GM19467 (cell line): ENCODE measurements at regions not wholly inside any gene's neighbourhood (a gene's known extent, or its start where the extent isn't known, plus 50 kb on each side); places are given as distances from the start of the nearest gene placed in this dataset.

Experiments
- ATAC-seq: cut with Tn5 transposase; IDR thresholded peaks from one replicate; pipeline ENCODE4 v1.9.1; 2021; ENCODE audit warnings: mild to moderate bottlenecking, moderate library complexity; ENCODE audit not compliant: unreplicated experiment

DNA sequence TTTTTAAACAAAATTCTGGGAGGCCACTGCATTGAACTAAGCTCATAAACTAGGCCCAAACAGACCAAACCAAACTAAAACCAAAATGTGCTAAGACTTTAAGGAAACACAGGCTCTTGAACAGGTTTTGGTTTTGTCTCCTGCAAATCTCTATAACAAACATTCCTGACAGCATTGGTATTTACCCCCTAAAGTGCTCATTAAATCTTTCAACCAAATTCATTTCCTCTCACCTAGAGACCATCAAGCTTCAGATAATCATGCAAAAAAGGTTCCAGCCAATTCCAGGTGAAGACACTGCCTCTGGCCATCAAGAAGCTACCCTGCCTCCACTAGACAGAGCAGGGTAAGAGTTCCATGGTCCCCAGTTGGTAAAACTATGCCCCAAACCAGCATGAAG lies 951.2 kb upstream of the MIR17HG start:
- ATAC-seq: no peak

DNA sequence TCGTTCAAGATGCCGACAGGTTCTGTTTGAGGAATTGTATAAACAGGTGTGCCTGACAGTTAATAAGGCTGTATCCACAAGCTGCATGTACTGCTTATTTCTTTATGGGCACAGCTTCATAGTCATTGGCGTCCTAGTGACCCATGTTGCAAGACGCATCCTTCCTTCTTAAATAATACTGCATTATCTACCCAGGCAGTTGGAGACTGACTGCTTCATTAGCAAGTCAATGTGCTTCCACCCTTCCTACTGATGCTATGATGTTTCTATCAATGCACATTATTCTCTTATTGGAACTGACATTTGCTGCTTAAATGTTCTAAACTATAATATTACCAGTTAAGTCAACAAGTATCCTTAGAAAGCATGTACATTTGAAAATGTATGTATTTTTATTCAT lies 950.0 kb upstream of the MIR17HG start:
- ATAC-seq: no peak

DNA sequence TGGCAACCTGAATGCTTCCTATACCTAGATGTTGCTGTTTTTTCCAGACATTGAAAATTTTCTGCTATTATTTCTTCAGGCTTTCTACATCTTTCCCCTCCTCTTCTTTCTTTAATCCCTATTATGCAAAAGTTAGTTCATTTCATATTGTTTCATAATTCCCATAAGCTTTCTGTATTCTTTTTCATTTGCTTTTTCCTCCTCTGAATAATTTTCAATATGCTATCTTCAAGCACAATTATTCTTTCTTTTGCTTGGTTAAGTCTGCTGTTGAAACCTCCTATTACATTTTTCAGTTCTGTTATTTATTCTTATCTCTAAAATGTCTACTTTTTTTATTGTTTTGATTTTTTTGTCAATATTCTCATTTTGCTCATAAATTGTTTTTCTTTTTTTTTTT lies 947.1 kb upstream of the MIR17HG start:
- ATAC-seq: no peak

DNA sequence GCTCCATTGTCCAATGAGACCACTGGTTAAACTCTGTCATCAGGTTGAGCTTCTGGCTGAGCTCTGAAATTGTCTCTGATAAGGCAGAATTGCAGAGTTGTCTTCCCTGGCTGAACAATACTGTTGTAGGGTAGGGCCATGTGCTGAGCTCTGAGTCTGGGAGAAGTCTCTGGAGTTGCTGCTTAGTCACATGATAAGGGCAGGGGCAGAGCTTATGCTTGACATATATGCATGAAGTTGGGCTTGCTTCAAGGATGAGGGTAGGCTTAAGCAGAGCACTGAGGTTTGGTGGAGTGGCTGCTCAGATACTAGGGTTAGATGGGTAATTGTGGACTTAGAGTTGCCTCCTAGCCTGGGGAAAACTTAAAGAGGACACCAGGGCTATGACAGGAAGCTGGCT lies 946.3 kb upstream of the MIR17HG start:
- ATAC-seq: no peak

DNA sequence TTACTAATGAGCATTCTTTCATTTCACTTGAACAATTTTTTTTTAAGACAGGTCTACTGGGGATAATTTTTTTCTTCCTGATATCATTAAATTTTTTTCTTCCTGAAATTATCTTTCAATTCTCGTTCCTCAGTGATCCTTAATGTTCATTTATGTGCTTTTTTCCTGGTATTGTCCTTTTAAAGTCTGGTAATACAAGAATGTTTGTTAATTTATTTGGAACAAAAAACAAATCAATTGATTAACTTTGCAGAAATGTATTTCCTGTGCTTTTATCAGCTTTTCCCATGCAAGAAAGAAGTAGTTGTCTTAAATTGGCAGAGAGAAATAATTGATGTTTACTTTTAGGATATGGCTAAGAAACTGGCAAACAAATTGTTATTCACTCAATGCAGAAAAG lies 945.4 kb upstream of the MIR17HG start:
- ATAC-seq: no peak

DNA sequence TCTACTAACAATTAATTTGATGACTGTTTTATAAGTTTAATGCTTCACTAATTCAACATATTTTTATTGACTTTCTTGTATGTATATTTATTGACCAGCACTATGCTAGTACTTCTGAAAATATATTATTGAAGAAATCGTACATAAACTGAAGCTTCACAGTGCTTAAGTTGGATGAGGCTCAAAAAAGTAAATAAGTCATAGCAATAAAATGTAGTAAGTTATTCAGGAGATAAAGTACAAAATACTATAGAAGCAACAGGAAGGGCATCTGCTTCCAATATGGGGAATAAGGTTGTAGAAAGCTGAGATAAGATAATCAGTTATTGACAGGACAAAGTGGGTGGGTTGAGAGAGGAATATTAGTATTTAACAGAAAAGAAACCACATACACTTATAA lies 944.9 kb upstream of the MIR17HG start:
- ATAC-seq: no peak

DNA sequence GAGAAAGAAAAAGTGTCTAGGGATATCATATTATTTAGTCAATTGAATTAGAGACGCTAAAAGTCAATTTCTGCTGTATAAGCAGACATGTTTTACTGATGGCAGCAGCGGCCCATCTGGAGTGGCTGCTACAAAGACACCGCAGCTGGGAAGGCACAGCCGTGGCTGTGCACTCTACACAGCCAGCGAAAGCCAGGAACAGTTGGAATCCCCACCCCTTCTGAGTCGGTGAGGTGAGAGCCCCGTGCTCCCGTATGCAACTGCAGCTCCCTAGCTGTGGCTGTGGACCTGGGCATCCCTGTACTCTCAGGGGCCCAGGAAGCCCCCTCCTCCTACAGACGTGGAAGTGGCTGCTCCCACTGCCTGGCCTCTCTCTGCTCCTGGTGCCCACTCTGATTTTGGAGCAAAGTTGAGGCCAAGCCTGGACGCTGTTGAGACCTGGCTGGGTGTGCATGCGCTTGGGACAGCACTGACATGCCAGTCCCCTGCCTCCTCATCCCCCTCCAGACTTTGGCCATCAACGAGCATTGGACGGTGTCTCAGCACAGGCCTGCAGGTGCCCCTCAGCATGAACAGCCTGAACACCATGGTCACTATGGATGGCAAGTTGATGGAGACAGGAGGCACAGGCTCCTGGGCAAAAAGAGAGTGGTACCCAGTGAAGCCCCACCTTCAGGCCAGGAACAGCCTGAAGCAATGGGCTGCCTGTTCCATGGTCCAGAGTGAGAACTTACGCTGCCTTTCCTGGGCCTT lies 944.0 kb upstream of the MIR17HG start:
- no peak for ATAC-seq

DNA sequence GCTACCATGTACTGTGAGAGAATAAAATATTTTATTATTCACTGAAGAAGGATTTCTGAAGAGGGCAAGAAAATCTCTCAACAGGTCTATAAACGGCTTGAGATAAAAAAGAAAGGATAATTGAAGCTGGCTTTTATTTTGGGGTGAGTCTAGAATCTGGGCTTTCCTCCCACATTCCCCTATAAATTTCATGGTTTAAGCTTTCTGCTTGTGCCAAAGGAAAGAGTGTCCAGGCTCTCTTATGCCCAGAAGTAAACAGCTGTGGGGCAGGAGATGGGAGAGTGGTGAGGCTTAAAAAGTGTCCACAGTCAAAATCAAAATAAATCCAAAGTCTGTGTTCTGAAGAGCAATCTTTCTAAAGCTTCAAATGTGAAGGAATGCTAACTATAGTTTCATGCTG lies 942.2 kb upstream of the MIR17HG start:
- ATAC-seq: no peak

DNA sequence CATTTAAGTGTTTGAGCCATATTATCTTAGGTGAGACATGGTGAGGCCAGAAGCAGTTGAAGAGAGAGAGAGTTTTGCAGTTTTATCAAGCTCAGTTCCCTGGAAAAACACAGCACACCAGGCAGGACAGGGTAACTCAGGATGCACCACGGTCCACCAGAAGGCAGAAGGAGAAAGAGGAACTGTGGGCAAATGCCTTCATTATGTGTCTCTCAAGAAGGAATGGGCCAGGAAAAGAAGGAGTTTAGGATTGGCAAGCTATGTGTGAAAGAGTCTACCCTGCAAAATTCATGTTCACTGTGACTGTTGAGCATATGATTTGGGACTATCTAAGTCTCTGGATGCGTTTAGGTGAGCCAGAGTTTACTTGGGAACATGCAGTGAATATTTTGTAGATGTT lies 934.5 kb upstream of the MIR17HG start:
- no peak for ATAC-seq

DNA sequence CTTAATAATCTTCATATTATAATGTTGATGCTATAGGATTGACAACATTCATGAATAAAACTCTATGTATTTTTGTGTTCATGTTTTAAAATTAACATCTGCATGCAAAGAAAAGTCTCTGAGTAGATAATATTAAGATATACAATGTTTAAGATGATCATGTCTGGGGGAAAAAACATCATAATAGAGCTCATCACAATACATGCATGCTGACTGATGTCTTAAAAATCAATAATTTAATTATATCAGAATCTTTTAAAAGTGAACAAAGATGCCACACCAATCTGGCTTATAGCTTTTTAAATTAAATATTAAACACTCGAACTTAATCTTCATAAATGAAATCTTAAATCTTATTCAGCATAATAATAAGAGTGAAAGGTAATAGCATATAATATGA lies 933.9 kb upstream of the MIR17HG start:
- no peak for ATAC-seq

DNA sequence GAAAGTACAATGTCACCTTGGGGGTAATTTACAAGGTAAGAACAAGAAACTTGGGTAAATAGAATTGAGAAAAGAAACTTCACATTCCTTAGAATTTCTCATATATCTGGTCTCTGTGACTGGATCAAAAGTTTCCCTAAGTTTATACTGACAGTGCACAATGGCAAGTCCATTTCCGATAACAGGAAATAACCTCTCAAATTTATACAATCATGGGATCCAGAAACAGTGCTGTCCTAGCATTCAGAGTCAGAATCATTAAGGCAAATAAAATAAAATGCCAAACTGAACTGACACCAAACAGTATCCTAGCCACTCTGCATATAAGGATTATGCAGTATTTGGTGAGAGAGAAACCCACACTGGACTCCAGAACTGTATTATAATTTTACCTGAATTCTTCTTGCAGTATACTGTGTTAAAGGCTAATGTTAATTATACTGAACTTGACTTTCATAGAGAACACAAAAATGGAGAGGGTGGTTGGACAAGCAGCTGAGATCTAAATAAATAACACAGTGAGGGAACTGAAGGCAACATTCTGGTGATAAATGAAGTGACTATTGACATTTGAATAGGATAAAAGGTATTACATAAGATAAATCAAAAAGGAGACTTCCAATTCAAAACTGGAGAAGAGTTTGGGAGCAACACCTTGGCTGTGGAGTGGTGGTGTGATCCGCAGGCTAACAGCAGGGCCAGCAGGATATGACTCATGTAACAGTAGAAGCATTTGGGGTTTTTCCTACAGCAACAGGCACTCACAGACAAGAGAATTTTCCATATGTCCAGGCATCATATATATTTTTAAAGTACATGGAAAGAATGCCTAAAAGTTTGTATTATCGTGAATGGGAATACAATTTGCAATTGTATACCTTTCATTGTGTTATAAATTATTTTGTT lies 932.5 kb upstream of the MIR17HG start:
- ATAC-seq: no peak

DNA sequence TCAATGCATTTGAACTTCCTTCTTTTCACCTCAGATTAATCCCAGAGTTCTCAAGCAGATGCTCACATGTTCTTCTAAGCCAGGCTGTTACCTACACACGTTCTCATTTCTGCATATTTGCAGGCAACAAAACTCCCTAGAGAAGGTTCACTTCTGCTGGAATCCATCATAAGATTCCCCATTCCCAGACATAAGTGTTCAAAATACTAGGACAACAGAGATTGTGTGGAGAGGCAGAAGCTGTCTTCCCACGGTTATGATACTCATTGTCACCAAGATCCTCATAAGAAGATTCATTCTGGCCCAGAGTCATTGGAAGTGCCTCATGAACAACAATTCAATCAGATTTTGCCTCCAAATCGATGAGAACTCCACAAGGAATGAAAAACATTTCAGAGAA lies 931.6 kb upstream of the MIR17HG start:
- ATAC-seq: no peak

DNA sequence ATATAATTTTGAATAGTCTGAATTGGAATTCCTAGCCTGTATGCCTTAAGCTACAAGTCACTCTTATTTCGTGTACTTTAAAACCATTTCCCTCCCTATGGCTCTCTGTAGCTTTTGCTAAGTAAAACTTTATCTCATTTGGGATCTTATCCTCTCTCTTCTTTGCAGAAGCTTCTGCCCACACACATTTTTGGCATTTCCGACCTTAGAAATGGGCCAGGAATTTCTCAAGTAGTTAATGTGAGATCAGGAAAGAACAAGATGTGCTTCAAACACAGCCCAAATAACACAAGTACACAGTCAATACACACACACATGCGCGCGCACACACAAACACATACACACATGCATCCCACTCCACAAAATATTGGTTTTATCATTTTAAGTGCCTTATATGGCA lies 931.0 kb upstream of the MIR17HG start:
- no peak for ATAC-seq

DNA sequence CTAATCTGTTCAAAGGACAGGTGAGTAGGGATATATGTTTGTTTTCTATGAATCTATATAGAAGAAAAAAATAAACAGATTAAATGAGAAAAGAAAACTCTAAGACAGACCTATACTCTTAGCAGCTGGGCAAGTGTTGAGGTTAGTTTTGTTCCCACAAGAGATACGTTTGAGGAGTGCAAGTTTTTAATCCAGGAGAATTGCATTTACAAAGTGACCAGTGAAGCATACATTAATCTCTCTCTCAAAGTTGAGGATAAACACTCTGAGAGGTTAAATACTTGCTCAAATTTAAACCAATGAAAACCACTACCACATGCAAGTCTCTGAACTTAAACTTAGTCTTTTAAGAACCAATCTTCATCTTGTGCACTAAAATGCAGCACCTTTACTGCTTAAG lies 930.5 kb upstream of the MIR17HG start:
- no peak for ATAC-seq

DNA sequence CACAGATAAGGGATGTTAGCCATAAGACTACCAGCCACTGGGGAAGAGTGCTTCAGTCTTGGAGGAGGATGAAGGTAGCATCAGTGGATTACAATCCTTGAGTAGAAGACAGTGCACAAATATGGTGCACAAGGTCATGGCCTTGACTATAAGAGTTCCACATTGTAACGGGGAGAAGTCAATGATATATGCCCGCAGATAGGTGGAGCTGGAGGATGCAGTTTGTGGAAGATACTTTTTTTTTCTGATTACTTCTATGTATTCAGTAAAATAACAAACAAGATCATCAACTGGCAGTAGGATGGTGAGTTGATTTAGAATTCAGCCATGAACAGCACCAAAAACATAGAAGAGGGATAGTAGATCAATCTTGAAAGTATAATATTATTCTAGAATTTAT lies 926.8 kb upstream of the MIR17HG start:
- ATAC-seq: no peak

DNA sequence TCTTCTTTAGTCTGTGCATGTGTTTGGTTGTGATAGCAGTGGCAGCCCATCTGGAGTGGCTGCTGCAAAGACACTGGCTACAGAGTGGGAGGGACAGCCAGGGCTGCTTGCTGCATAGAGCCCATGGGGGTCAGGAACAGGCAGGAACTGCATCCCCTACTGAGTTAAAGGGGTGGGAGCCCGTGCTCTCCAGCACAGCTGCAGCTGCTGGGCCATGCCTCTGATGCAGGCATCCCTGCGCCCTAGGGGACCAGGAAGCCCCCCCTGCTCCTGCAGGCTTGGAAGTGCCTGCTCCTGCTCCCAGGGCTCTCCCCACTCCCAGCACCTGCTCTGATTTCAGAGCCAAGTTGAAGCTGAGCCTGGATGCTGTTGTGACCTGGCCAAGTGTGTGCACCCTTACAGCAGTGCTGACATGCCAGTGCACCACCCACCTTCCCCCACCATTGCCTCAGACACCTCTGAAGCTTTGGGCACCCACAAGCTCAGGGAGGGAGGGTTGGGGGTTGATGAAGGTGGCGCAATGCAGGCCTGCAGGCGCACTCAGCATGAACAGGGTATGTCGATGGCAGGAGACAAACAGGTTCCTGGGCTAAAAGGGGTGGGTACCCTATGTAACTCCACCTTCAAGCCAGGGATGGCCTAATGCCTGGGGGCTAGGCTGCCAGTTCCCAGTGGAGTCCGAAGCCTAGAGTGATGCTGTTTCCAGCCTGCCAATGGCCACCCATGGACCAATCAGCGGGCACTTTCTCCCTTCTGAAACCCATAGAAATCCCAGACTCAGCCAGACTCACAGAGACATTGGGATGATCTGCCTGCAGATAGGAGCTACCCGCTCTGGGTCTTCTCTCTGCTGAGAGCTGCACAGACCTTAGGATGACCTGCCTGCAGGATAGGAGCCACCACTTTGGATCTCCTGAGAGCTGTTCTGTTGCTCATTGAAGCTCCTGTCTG lies 919.9 kb upstream of the MIR17HG start:
- no peak for ATAC-seq

DNA sequence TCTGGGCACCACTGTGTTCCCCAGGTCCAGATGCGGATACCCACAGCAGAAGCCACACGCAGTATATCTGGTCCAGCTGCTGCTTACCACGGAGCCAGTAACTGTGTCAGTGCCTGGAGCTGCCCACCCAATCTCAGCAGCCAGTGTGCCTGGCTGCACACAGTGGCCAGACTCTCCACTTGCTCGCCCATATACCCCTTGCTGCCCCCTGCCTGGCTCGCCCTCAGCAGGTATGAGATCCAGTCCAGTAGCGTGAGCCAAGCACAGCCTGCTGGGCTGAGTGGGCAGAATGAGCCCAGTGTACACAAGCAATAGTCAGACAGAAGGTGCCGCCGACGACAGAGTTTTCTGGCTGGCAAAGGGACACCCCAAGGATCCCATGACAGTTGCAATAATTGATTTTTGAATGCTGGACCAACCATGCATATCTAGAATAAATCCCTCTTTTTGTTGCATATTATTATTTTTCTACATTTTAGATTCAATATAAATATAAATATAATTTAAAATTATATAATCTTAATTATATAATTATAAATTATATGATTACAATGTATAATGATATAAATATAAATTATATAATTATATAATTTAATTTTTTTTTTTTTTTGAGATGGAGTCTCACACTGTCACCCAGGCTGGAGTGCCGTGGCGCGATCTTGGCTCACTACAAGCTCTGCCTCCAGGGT lies 918.8 kb upstream of the MIR17HG start:
- no peak for ATAC-seq

DNA sequence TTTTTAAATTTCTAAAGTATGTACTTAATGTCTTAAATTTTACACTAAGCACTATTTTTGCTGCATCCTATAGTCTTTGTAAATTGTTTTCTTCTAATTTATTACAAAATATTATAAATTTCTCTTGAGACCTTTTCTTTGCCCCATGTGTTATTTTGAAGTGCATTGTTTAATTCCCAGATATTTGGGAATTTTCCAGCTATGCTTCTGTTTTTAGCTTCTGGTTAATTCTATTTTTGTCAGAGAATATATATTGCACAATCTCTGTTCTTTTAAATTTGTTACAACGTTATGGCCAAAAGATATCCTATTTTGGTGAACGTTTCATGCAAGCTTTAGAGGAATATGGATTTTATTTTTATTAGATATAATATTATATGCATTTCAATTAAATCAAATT lies 917.4 kb upstream of the MIR17HG start:
- ATAC-seq: no peak

DNA sequence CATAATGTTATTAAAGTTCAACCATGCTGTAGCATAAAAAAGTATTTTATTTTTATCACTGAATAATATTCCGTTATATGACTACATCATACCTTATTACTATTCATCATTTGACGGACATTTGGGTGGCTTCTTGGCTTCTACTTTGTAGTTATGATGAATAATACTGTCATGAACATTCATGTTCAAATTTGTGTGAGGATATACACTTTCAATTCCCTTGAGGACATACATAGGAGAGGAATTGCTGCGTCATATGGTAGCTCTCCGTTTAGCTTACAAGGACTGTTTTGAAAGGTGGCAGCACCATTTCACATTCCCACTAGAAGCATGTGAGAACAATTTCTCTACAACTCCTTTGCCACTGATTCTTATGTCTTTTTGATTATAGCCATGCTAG lies 910.8 kb upstream of the MIR17HG start:
- no peak for ATAC-seq

DNA sequence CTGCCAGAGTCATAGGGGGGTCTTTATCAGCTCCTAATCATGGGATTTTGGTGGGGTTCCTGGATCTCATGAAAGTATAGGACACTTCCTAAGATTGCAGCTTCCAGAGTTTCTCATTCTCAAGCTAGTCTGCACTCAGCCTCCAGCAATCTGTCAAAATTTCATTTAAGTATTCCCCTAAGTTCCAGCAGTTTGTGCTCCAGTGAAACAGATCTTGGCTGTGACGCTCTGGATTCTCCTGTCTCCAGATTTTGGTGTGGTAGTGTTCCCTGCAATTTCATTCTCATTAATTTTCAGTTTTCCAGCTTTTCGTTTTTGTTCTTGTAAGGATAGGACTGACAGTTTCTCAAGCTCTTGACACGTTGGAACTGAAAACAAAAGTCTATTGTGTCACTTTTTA lies 908.9 kb upstream of the MIR17HG start:
- ATAC-seq: no peak

DNA sequence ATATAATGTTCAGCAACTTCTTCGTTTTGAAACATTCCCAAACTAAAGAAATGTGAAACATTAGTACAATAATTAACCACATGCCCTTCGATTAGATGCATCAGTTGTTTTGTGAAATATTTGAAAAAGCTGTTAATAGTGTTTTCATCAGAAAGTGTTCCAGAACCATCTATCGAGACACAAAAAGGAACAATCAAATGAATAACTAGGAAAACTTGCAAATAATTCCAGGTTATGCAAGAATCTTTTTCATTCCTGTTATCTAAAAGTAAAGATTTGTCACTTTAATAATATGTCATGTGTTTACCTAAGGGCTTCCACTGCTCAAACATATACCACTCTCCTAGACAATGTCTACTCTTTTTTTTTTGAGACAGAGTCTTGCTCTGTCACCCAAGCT lies 904.2 kb upstream of the MIR17HG start:
- ATAC-seq: no peak
